PC-3 (cell line): ENCODE measurements at regions not wholly inside any gene's neighbourhood (a gene's known extent, or its start where the extent isn't known, plus 50 kb on each side); places are given as distances from the start of the nearest gene placed in this dataset.
"Not testable (repeated sequence)": the region's sequence is repeated elsewhere in the genome, so short reads cannot be mapped to it uniquely, and the experiment has no call there.

Source experiments
- EZH2 ChIP-seq: fragments of 300-600 bp; sonication (generic); IDR thresholded peaks from one replicate; pipeline ENCODE4 v1.6.1; 2017; ENCODE audit warnings: antibody characterized with exemption, mild to moderate bottlenecking, low read length; ENCODE audit not compliant: unreplicated experiment
- TF ChIP-seq, protein P1 (sequence below): fragments of 300-600 bp; sonication (generic); conservative IDR thresholded peaks from 2 replicates; pipeline ENCODE4 v1.5.1; 2017; ENCODE audit warnings: antibody characterized with exemption, low read depth, mild to moderate bottlenecking, low read length

DNA sequence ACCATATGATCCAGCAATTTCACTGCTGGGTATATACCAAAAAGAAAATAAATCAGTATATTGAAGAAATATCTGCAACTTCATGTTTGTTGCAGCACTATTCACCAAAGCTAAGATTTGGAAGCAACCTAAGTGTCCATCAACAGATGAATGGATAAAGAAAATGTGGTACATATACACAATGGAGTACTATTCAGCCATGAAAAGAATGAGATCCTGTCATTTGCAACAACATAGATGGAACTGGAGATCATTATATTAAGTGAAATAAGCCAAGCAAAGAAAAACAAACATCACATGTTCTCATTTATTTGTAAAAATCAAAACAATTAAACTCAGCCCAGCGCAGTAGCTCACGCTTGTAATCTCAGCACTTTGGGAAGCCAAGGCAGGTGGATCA lies 184.4 kb upstream of the NR5A2 start:
- TF ChIP-seq, protein P1, sequence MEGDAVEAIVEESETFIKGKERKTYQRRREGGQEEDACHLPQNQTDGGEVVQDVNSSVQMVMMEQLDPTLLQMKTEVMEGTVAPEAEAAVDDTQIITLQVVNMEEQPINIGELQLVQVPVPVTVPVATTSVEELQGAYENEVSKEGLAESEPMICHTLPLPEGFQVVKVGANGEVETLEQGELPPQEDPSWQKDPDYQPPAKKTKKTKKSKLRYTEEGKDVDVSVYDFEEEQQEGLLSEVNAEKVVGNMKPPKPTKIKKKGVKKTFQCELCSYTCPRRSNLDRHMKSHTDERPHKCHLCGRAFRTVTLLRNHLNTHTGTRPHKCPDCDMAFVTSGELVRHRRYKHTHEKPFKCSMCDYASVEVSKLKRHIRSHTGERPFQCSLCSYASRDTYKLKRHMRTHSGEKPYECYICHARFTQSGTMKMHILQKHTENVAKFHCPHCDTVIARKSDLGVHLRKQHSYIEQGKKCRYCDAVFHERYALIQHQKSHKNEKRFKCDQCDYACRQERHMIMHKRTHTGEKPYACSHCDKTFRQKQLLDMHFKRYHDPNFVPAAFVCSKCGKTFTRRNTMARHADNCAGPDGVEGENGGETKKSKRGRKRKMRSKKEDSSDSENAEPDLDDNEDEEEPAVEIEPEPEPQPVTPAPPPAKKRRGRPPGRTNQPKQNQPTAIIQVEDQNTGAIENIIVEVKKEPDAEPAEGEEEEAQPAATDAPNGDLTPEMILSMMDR, result not testable (repeated sequence)
- not testable (repeated sequence) for TF ChIP-seq EZH2
